Motor neuron (in vitro differentiated cells): ENCODE measurements at regions not wholly inside any gene's neighbourhood (a gene's known extent, or its start where the extent isn't known, plus 50 kb on each side); places are given as distances from the start of the nearest gene placed in this dataset.
A peak's percentile ranks its signal among the peaks of the same experiment; 100 is the strongest.

Experiments
- ATAC-seq, 8 experiments: fragments of 200-7000 bp; cut with Tn5 transposase; replicated peaks in 6 of 8; 2 replicates each; pipeline ENCODE4 v1.8.0; 2021; ENCODE audit warnings: mild to moderate bottlenecking in 8 of 8, moderate library complexity in 8 of 8
- H3K27ac ChIP-seq, 2 donors: fragments of 250-450 bp; sonication (Bioruptor Pico); 2 replicates each; pipeline ENCODE4 v1.9.0; 2021; ENCODE audit warnings: antibody characterized with exemption in 2 of 2, mild to moderate bottlenecking in 2 of 2, moderate library complexity in 1 of 2
- H3K4me1 ChIP-seq, 2 donors: fragments of 250-450 bp; sonication (Bioruptor Pico); replicated peaks in 1 of 2; 2 replicates each; pipeline ENCODE4 v1.6.1; 2021; ENCODE audit warnings: antibody characterized with exemption in 2 of 2, mild to moderate bottlenecking in 2 of 2, moderate library complexity in 1 of 2
- H3K4me3 ChIP-seq, 5 donors: fragments of 250-450 bp; sonication (Bioruptor Pico); 2 replicates each; pipeline ENCODE4 v1.9.0; 2021; ENCODE audit warnings: antibody characterized with exemption in 5 of 5, mild to moderate bottlenecking in 5 of 5, moderate library complexity in 4 of 5
- WGBS, 10 experiments: fragments of 450-650 bp; shearing (Covaris generic); methylation state at CpG; one replicate each; pipeline ENCODE4 v1.0.0; 2022; 5-methylcytosine and 5-hydroxymethylcytosine counted together
- in situ Hi-C, 9 experiments: fragments of 400-800 bp; cut with MboI; loops; one replicate each; pipeline ENCODE4 v1.15.0; 2021; ENCODE audit warnings: low sequenced_read_pairs in 9 of 9, low pct_unique_long_range_greater_than_20kb in 2 of 9; ENCODE audit not compliant: unreplicated experiment in 9 of 9

DNA sequence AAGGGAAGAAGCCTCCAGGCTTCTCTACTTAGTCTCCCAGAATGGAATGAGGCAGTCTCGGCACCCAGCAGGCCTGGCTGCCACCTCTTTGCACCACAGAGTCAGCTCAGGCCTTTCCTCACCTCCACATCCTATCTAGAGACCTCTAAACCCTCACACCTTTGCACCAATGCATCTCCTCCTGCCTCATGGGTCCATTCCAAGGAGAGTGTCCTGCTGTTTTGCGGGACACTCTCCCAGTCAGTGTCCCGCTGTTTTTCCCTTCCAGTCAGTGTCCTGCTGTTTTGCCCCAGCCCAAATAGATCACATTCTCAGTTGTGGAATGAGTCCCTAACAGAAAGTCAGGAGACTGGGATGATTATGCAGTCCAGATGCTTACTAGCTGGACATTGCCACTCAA lies 185.6 kb upstream of the CAMK1G start:
- WGBS, 10 experiments, result 40 to 100% (median 96%) methylated on average over 1 to 3 of the region's 3 CpGs; no CpG with 5 or more reads in 4 of the 10 experiments
- ATAC-seq, result peak in 3 of 8 experiments; percentile 9 to 14 (median 13)
- H3K4me1 ChIP-seq, result peaks cover 60 to 86% of the 10 kb centered on the region in 2 donors
- H3K27ac ChIP-seq, result no peak overlapping the region
- in situ Hi-C loops, result no loop called here
- no peak overlapping the region for H3K4me3 ChIP-seq

DNA sequence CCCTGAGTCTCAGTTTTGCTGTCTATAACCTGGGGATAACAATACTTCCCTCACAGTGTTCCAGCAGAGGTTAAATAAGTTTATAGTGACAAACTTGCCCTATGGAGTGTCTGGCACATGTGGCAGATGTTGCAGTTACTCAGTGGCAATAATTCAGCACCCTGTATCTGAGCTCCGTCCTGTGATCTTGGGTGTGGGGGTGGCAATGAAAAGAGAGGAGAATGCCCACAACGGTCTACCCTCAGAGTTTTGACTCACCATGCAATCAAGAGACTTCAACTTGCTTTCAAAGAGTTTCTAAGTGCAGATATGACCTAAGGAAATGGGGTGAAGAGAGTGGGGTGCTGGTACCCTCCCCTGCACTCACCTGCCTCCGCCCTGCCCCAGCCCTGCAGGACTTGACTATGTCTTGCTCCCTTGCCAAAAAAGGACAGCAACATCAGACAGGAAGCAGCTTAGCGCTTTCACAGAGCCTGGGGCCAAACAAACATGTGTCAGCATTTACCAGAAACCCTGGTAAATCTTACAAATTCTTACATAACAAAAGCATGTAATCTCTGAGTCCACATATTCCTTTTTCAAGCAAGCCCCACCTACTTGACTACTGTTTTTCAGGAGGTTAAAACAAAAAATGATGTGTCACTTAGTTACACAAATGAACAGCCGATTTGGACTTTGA lies 185.1 kb upstream of the CAMK1G start:
- Histone ChIP-seq H3K27ac (peak overlapping the region in 1 of 2 donors; percentile 71), H3K4me1 (peaks cover 61 to 84% of the 10 kb centered on the region in 2 donors), H3K4me3 (no peak overlapping the region)
- 0 to 100% (median 52%) methylated on average over 1 to 5 of the region's 5 CpGs; no CpG with 5 or more reads in 2 of the 10 experiments for WGBS, 10 experiments
- ATAC-seq, result peak in 4 of 8 experiments; percentile 34 to 92 (median 88)
- in situ Hi-C loops, result no loop called here

DNA sequence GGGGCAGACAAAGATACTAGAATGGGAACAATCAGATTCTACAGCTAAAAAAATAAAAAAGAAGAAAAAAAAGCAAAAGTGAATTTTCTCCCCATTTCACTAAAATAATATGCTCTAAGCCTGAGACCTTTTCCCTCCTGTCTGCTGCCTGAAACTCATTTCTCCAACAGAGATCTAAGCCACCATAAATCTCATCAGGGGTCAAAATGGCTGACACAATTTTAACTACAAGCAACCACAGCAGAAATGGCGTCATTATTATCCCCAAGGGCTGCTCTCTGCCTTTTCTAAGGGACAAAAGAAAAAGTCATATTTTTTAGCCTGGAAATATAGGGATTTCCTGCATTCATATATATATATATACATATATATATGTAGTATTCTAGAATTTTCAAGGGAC lies 183.7 kb upstream of the CAMK1G start:
- in situ Hi-C loops, result no loop called here
- peak overlapping the region; percentile 47 to 78 for H3K27ac ChIP-seq
- no peak overlapping the region for H3K4me3 ChIP-seq
- H3K4me1 ChIP-seq, result peaks cover 74 to 86% of the 10 kb centered on the region in 2 donors
- WGBS, 10 experiments, result 17 to 100% (median 50%) methylated on average over 1 of the region's 1 CpG; no CpG with 5 or more reads in 3 of the 10 experiments
- peak in 5 of 8 experiments; percentile 57 to 81 (median 68) for ATAC-seq

DNA sequence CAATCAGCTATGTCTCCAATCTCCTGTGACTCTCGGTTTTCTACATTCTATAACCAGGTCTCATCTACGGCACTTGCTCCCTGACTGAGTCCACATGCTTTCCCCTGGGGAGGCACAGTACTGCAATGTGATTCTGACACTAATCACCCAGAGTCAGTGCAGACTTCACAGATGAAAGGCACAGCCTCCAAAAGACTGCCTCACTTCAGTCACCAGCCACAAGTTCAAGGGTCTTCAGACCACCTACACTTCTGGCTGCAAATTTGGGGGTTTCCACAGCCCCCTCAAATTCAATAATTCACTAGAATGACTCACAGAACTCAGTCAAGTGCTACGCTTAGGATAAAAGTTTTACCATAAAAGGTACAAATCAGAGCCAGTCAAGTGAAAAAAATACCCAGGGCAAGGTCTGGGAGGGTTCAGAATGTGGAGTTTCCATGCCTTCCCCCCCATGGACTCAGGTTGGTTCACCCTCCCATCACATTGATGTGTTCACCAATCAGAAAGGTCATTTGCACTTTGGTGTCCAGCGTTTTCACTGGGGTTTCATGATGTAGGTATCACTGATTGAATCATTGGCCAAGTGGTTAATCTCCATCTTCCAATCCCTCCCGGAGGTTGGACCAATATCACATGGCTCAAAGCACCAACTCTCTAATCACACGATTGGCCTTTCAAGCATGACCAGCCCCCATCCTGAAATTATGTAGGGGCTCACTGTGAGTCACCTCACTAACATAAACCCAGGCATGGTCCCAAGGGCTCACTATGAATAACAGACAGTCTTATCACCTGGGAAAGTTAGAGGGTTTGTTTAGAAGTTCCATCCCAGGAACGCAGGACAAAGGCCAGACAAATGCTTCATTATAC lies 182.9 kb upstream of the CAMK1G start:
- Histone ChIP-seq H3K4me1 (peaks cover 74 to 86% of the 10 kb centered on the region in 2 donors), H3K4me3 (no peak overlapping the region), H3K27ac (peak overlapping the region; percentile 11 to 78)
- in situ Hi-C loops, result no loop called here
- peak in 4 of 8 experiments; percentile 13 to 52 (median 43) for ATAC-seq
- 53 to 100% (median 88%) methylated on average over 1 to 7 of the region's 7 CpGs; no CpG with 5 or more reads in 1 of the 10 experiments for WGBS, 10 experiments

DNA sequence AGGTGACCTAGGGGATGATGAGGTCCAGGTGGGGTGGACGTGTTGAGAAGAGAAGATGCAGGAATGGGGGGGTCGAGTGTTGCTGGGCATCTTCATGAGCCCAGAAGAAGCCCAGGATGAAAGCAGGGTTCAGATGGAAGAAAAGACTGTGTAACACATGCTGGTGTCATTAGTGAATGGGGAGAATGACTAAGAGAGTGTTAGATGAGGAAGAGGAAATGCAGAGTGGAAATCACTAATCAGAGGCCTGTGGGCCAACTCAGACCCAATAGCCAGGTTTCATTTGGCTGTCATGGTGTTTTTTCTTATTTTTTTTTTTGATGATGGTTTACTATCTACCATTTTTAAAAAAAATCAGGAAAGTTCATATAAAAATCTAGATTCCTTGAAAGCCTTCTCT lies 180.8 kb upstream of the CAMK1G start:
- Histone ChIP-seq H3K4me1 (peaks cover 77 to 78% of the 10 kb centered on the region in 2 donors), H3K27ac (no peak overlapping the region), H3K4me3 (no peak overlapping the region)
- 14 to 94% (median 74%) methylated on average over 1 to 2 of the region's 2 CpGs; no CpG with 5 or more reads in 1 of the 10 experiments for WGBS, 10 experiments
- ATAC-seq, result no peak
- in situ Hi-C loops, result no loop called here

DNA sequence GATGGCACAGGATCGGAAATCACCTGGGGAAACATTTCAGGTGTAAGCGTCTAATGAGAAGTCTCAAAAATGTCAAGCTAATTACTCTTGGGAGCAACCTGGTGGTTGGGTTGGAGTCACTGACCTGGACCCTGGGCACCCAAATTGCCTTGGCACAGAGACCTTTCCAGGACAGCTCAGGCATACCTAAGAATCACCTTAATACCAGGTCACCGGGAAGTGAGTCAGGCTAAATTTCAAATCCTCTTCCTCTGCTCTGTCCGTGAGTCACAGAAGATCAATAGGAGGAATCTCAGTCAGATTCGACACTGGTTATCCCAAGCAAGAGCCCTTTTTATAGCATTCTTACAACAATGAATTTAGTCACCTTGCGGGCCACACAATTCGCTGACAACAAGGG lies 179.6 kb upstream of the CAMK1G start:
- WGBS, 10 experiments, result 41 to 100% (median 79%) methylated on average over 1 to 7 of the region's 7 CpGs
- no peak overlapping the region for H3K27ac ChIP-seq
- H3K4me1 ChIP-seq, result peaks cover 66 to 67% of the 10 kb centered on the region in 2 donors
- H3K4me3 ChIP-seq, result no peak overlapping the region
- in situ Hi-C loops, result no loop called here
- ATAC-seq, result no peak

DNA sequence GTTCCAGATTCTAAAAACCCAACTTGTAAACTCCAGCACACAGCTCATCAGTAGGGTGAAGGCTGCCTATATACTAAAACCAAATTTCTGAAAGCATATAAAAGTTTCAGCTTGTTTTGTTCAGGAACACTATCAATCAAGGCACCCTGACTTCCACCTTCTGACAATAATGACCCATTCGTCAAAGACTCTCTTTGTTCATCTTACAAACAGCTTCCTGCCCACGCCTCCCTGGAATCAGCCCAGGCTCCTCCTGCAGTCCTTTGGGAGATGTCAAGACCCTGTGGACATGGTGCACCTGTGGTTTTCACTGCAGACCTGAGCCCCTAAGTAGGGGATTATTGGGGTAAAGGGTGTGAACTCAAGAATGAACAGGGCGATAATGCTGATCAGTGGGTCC lies 178.9 kb upstream of the CAMK1G start:
- ATAC-seq, result peak in 5 of 8 experiments; percentile 34 to 53 (median 36)
- in situ Hi-C loops, result no loop called here
- Histone ChIP-seq H3K4me3 (no peak overlapping the region), H3K4me1 (peaks cover 59 to 60% of the 10 kb centered on the region in 2 donors), H3K27ac (no peak overlapping the region)
- WGBS, 10 experiments, result 6 to 100% (median 66%) methylated on average over 1 to 2 of the region's 3 CpGs; no CpG with 5 or more reads in 4 of the 10 experiments

DNA sequence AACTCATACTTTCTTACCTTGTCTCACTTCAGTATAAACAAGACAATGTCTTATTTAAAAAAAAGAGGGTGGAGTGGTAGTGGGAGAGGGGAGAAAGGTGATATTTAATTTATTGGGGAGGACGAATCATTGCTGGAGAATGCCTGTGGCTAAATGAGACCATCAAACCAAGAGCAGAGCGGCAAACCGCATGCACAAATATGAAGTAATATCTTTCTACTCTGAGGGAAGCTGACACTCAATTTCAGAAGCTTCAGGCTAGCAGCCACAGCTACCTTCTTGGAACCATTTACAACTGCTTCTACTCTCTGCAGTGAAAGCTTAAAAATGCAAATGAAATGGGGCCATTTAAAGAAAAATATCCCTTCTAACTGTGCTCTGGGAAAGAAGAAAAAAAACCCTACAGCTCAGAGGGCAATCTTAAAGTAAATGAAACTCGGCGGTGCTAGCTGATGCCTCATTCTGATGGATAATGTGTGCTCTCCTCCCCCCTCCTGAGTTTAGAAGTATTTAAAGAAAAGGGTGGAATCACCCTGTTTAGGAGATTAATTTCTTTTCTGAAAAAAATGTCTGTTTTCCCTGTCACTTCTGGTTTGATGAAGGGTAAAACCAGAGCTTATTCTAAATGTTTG lies 178.2 kb upstream of the CAMK1G start:
- ATAC-seq, result peak; percentile 13 to 71 (median 50)
- H3K27ac ChIP-seq, result no peak overlapping the region
- H3K4me1 ChIP-seq, result peaks cover 52 to 53% of the 10 kb centered on the region in 2 donors
- H3K4me3 ChIP-seq, result no peak overlapping the region
- WGBS, 10 experiments, result 0 to 48% (median 12%) methylated on average over 1 to 5 of the region's 5 CpGs; no CpG with 5 or more reads in 2 of the 10 experiments
- in situ Hi-C loops, result no loop called here

DNA sequence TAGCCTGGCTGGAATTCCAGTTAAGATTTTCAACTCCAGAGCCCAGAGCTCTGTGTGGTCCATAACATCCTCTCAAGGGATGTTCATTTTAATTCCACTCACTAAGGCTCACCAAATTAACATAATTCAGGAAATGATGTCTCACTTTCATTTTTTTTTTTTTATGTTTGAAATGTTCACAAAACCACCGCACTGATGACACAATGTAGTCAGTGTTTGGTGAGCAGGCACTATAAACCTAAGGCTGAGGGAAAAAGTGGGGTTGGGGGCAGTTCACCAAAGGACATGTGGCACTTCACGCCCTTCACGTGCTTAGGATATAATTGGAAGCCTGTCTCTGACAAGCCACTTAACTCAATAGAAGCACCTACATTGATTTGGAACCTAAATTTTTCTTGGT lies 177.3 kb upstream of the CAMK1G start:
- WGBS, 10 experiments, result 18 to 67% (median 51%) methylated on average over 1 to 3 of the region's 3 CpGs; no CpG with 5 or more reads in 2 of the 10 experiments
- Histone ChIP-seq H3K4me3 (no peak overlapping the region), H3K4me1 (peaks cover 44 to 46% of the 10 kb centered on the region in 2 donors), H3K27ac (no peak overlapping the region)
- peak in 4 of 8 experiments; percentile 11 to 72 (median 48) for ATAC-seq
- in situ Hi-C loops, result no loop called here

DNA sequence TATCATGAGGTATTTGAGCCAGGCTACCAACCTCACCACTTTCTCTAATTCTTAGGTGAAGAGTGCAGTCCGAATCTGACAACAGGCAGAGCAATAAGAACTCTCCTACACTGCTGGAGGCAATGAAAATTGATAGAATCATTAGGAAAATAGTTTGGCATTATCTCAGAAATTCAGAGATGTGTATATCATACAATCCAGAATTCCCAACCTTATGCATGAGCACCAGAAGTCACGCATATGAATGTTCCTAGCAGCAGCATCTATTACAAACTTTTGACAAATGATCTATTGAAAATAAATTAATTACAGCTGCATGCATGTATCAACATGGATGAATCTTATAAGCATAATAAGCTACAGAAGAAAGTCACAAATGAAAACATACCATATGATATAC lies 176.9 kb upstream of the CAMK1G start:
- WGBS, 10 experiments, result 13 to 100% (median 86%) methylated on average over 1 to 2 of the region's 2 CpGs; no CpG with 5 or more reads in 1 of the 10 experiments
- in situ Hi-C loops, result no loop called here
- no peak overlapping the region for H3K27ac ChIP-seq
- no peak overlapping the region for H3K4me3 ChIP-seq
- peaks cover 42 to 46% of the 10 kb centered on the region in 2 donors for H3K4me1 ChIP-seq
- peak in 2 of 8 experiments; percentile 13 to 53 for ATAC-seq

DNA sequence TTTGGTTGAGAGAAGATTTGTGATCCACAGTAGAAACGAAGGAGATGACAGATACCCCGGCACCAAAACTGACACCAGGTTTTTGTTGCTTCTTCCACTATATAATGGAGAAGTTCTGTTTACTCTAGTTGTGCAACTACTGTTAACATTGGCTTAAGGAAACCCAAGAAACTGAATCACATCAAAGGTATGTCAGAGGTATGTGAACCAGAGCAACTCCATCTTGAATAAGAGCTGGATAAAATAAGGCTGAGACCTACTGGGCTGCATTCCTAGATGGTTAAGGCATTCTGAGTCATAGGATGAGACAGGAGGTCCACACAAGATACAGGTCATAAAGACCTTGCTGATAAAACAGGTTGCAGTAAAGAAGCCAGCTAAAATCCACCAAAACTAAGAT lies 173.7 kb upstream of the CAMK1G start:
- ATAC-seq, result no peak
- 29 to 100% (median 90%) methylated on average over 1 to 2 of the region's 2 CpGs; no CpG with 5 or more reads in 3 of the 10 experiments for WGBS, 10 experiments
- Histone ChIP-seq H3K4me3 (no peak overlapping the region), H3K4me1 (peaks cover 27 to 31% of the 10 kb centered on the region in 2 donors), H3K27ac (no peak overlapping the region)
- in situ Hi-C loops, result no loop called here

DNA sequence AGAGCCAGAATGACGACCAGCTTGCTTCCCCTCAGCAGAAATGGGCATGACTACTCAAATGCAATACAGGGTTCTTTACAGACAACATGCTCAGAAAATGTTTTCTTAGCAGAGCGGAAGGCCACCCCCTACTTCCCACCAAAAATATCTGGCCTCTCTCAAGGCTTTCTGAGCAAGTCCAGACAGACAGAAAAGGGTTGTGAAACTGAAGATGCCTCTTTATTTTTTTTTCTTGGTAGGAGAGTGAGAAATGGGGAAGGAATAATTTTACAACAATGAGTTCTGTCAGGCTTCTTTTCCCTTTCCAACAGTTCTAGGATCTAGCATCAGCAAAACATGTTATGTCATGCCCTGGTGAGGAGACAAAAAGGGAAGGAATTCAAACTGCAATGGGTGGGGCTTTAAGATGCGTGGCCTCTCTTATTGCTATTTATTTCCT lies 172.0 kb upstream of the CAMK1G start:
- peak in 7 of 8 experiments; percentile 43 to 84 (median 50) for ATAC-seq
- Histone ChIP-seq H3K27ac (no peak overlapping the region), H3K4me1 (peaks cover 13 to 18% of the 10 kb centered on the region in 2 donors), H3K4me3 (no peak overlapping the region)
- in situ Hi-C loops, result no loop called here
- WGBS, 10 experiments, result 0 to 70% (median 56%) methylated on average over 1 to 3 of the region's 3 CpGs; no CpG with 5 or more reads in 1 of the 10 experiments
